ENCODE measurements at regions not wholly inside any gene's neighbourhood (a gene's known extent, or its start where the extent isn't known, plus 50 kb on each side); places are given as distances from the start of the nearest gene placed in this dataset.

GRCh38 chr2:158002079-158002478 is 99.6 kb upstream of the UPP2 start:
- TF ChIP-seq CTCF (IDR thresholded peaks at IDR 0.05) (no peak), POLR2A (IDR thresholded peaks at IDR 0.05) (no peak), POLR2AphosphoS5 (IDR thresholded peaks at IDR 0.05) (no peak)

Data from prostate gland (tissue), 2 donors.